ENCODE measurements at regions not wholly inside any gene's neighbourhood (a gene's known extent, or its start where the extent isn't known, plus 50 kb on each side); places are given as distances from the start of the nearest gene placed in this dataset.

- TF ChIP-seq, protein P1, sequence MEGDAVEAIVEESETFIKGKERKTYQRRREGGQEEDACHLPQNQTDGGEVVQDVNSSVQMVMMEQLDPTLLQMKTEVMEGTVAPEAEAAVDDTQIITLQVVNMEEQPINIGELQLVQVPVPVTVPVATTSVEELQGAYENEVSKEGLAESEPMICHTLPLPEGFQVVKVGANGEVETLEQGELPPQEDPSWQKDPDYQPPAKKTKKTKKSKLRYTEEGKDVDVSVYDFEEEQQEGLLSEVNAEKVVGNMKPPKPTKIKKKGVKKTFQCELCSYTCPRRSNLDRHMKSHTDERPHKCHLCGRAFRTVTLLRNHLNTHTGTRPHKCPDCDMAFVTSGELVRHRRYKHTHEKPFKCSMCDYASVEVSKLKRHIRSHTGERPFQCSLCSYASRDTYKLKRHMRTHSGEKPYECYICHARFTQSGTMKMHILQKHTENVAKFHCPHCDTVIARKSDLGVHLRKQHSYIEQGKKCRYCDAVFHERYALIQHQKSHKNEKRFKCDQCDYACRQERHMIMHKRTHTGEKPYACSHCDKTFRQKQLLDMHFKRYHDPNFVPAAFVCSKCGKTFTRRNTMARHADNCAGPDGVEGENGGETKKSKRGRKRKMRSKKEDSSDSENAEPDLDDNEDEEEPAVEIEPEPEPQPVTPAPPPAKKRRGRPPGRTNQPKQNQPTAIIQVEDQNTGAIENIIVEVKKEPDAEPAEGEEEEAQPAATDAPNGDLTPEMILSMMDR (IDR thresholded peaks at IDR 0.05; ENCODE audit: insufficient read depth, low read length, poor library complexity, severe bottlenecking): no peak
- Histone ChIP-seq H3K36me3 (ENCODE audit: control insufficient read depth, insufficient read depth, low read length) (no peaks in the 10 kb centered on the region), H3K27me3 (ENCODE audit: control insufficient read depth, insufficient read depth, low read length) (no peaks in the 10 kb centered on the region), H3K4me3 (ENCODE audit: low read depth, low read length) (no peak overlapping the region)
- DNase-seq (ENCODE audit: low read depth): no peak
These were observed 239.8 kb upstream of the KLHL1 start for GRCh38 chr13:70347947-70348620.

- Histone ChIP-seq H3K36me3 (ENCODE audit: control insufficient read depth, insufficient read depth, low read length) (no peaks in the 10 kb centered on the region), H3K27me3 (ENCODE audit: control insufficient read depth, insufficient read depth, low read length) (no peaks in the 10 kb centered on the region), H3K4me3 (ENCODE audit: low read depth, low read length) (no peak overlapping the region)
- TF ChIP-seq, protein P1 (IDR thresholded peaks at IDR 0.05; ENCODE audit: insufficient read depth, low read length, poor library complexity, severe bottlenecking): peak; percentile 63
- DNase-seq (ENCODE audit: low read depth): no peak
These were observed 231.5 kb upstream of the KLHL1 start for GRCh38 chr13:70339738-70340137.

DNA sequence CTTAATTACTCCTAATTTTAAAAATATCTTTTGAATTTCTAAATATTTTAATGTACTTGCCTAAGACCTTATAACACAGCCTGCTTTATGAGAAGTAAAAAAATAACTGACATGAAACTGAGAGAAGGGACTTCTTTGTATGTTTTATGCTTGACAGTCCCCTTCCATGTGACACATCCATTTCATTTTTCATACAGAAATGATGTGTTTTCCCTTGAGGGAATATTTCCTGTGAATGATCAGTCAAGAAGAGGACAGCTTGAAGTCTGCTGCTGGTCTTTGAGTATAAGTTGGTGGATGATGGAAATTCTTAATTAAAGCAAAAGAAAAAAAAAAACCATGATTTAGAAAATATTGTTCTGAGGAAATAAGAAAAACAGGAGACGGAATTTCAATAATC is 230.4 kb upstream of the KLHL1 start:
- Histone ChIP-seq H3K36me3 (ENCODE audit: control insufficient read depth, insufficient read depth, low read length) (no peaks in the 10 kb centered on the region), H3K27me3 (ENCODE audit: control insufficient read depth, insufficient read depth, low read length) (no peaks in the 10 kb centered on the region), H3K4me3 (ENCODE audit: low read depth, low read length) (no peak overlapping the region)
- TF ChIP-seq, protein P1 (IDR thresholded peaks at IDR 0.05; ENCODE audit: insufficient read depth, low read length, poor library complexity, severe bottlenecking): no peak
- DNase-seq (ENCODE audit: low read depth): no peak

- TF ChIP-seq, protein P1 (IDR thresholded peaks at IDR 0.05; ENCODE audit: insufficient read depth, low read length, poor library complexity, severe bottlenecking): no peak
- no peak overlapping the region for H3K4me3 ChIP-seq (ENCODE audit: low read depth, low read length)
- no peak for DNase-seq (ENCODE audit: low read depth)
- no peaks in the 10 kb centered on the region for H3K36me3 ChIP-seq (ENCODE audit: control insufficient read depth, insufficient read depth, low read length)
- H3K27me3 ChIP-seq (ENCODE audit: control insufficient read depth, insufficient read depth, low read length): no peaks in the 10 kb centered on the region
These were observed 228.6 kb upstream of the KLHL1 start for GRCh38 chr13:70336866-70337265.

DNA sequence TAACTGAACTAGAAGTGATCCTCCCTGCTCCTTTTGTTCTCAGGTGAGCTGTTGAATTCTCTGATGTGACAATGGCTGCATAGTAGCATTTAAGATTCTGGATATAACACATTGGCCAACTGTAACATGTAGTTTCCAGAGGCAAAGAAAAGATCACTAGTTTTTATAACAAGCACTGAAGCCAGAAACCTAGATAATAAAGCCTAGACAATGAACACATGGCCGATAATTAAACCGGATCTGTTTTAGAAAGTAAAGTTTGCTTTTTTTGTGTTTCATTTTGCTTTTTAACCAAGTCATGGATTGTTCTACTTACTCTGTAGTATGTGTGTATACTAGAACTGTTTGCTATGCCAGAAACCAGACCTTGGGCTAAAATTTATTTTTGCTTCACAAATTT is 225.5 kb upstream of the KLHL1 start:
- no peaks in the 10 kb centered on the region for H3K36me3 ChIP-seq (ENCODE audit: control insufficient read depth, insufficient read depth, low read length)
- H3K4me3 ChIP-seq (ENCODE audit: low read depth, low read length): no peak overlapping the region
- no peaks in the 10 kb centered on the region for H3K27me3 ChIP-seq (ENCODE audit: control insufficient read depth, insufficient read depth, low read length)
- TF ChIP-seq, protein P1 (IDR thresholded peaks at IDR 0.05; ENCODE audit: insufficient read depth, low read length, poor library complexity, severe bottlenecking): no peak
- DNase-seq (ENCODE audit: low read depth): no peak

Measured in kidney epithelial cell (primary cell).